CD4-positive, alpha-beta T cell (primary cell): ENCODE measurements at regions not wholly inside any gene's neighbourhood (a gene's known extent, or its start where the extent isn't known, plus 50 kb on each side); places are given as distances from the start of the nearest gene placed in this dataset.

ENCODE experiments used
- ATAC-seq: fragments of 200-7000 bp; cut with Tn5 transposase; one replicate; pipeline ENCODE4 v1.10.0; 2022; ENCODE audit warnings: mild to moderate bottlenecking; ENCODE audit not compliant: poor library complexity
- CTCF ChIA-PET: fragments of 350-600 bp; sonication (Branson Sonifier 250); formaldehyde crosslinking; loops from one replicate; lab custom pipeline; 2021; ENCODE audit warnings: antibody characterized with exemption, inconsistent platforms; lab: Charles Lee
- POLR2A ChIA-PET: fragments of 350-600 bp; sonication (Branson Sonifier 250); formaldehyde crosslinking; loops from one replicate; lab custom pipeline; 2021; ENCODE audit warnings: antibody characterized with exemption, inconsistent platforms; lab: Charles Lee
- DNase-seq, 14 experiments: peaks; one replicate each; pipeline ENCODE4 v3.0.0-alpha.2; 2013 to 2020; ENCODE audit warnings: mixed read lengths in 2 of 14
- H3K27ac ChIP-seq, 2 donors: one replicate each; pipeline versions ENCODE4 v1.5.1 to v1.7.0; 2013; ENCODE audit warnings: low read length in 2 of 2, low read depth in 1 of 2, mild to moderate bottlenecking in 1 of 2
- H3K27me3 ChIP-seq, 2 experiments: 1 replicate in 1 of 2; 2 replicates in 1 of 2; pipeline versions ENCODE4 v1.6.1 to v1.7.0; 2013; ENCODE audit warnings: low read length in 2 of 2, control low read depth in 1 of 2, mild to moderate bottlenecking in 1 of 2, moderate library complexity in 1 of 2; ENCODE audit not compliant: insufficient read depth in 2 of 2, control insufficient read depth in 1 of 2
- H3K36me3 ChIP-seq: one replicate; pipeline ENCODE4 v1.6.1; 2013; ENCODE audit warnings: low read length, control low read depth; ENCODE audit not compliant: insufficient read depth
- H3K4me1 ChIP-seq: one replicate; pipeline ENCODE4 v1.6.1; 2013; ENCODE audit warnings: low read length, control low read depth; ENCODE audit not compliant: insufficient read depth
- H3K4me3 ChIP-seq: one replicate; pipeline ENCODE4 v1.5.1; 2013; ENCODE audit warnings: mild to moderate bottlenecking, low read length, moderate library complexity
- H3K9me3 ChIP-seq, 2 experiments: 1 replicate in 1 of 2; 2 replicates in 1 of 2; pipeline versions ENCODE4 v1.6.1 to v1.7.0; 2013; ENCODE audit warnings: low read length in 2 of 2, mild to moderate bottlenecking in 2 of 2, control low read depth in 1 of 2, moderate library complexity in 1 of 2; ENCODE audit not compliant: control insufficient read depth in 1 of 2, insufficient read depth in 1 of 2
- H3K27ac Mint-ChIP-seq: one replicate; pipeline ENCODE4 v1.8.0; 2020; ENCODE audit warnings: mixed read lengths
- H3K27me3 Mint-ChIP-seq: one replicate; pipeline ENCODE4 v1.8.0; 2021; ENCODE audit warnings: mixed read lengths
- H3K36me3 Mint-ChIP-seq: one replicate; pipeline ENCODE4 v1.8.0; 2021; ENCODE audit warnings: low read depth, mixed read lengths
- H3K4me1 Mint-ChIP-seq: one replicate; pipeline ENCODE4 v1.8.0; 2021; ENCODE audit warnings: low read depth, mixed read lengths
- H3K4me3 Mint-ChIP-seq: one replicate; pipeline ENCODE4 v1.8.0; 2020; ENCODE audit warnings: mild to moderate bottlenecking, mixed read lengths
- H3K9me3 Mint-ChIP-seq: one replicate; pipeline ENCODE4 v1.8.0; 2020; ENCODE audit warnings: mixed read lengths
- CTCF ChIP-seq: fragments of 200-600 bp; IDR thresholded peaks from one replicate; pipeline ENCODE4 v1.8.0; 2022; ENCODE audit warnings: antibody characterized with exemption, mild to moderate bottlenecking
- intact Hi-C, 2 experiments: fragments of 100-400 bp; cut with DNase I in 1 of 2; cut with micrococcal nuclease in 1 of 2; formaldehyde crosslinking; loops; one replicate each; pipeline versions ENCODE4 v1.15.1 to v1.9.0; 2023 to 2025; cut with DNase I, micrococcal nuclease

DNA sequence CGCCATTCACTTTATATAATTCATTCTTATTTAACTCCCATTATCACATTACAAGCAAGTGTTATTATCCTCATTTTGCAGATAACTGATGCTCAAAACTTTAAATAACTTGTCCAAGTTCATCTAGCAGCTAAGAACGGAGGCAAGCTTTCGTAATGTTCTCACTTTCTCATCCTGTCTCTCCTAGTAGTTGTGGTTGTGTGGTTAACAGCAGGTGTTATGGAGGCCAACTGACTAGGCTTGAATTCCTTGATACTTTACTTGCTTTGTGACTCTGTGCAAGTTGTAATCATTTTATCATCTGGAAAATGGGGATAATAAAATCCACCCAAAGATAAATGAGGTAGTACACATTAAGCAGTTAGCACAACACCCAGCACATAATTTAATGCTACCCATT, 109.9 kb upstream of the PTPN13 start:
- no peaks in the 10 kb centered on the region for H3K27me3 Mint-ChIP-seq
- CTCF ChIA-PET, result no interaction called here

GRCh38 chr4:86487738-86488348, 106.3 kb upstream of the PTPN13 start:
- Mint-ChIP-seq H3K36me3 (no peaks in the 10 kb centered on the region), H3K27me3 (no peaks in the 10 kb centered on the region), H3K4me1 (peaks cover 3% of the 10 kb centered on the region), H3K27ac (no peak overlapping the region), H3K9me3 (no peaks in the 10 kb centered on the region), H3K4me3 (no peak overlapping the region)
- ATAC-seq (no peak), DNase-seq (no peak)
- Histone ChIP-seq H3K4me3 (no peak overlapping the region), H3K27me3 (peaks cover 0 to 4% of the 10 kb centered on the region in 2 experiments), H3K27ac (no peak overlapping the region), H3K9me3 (no peaks in the 10 kb centered on the region), H3K36me3 (no peaks in the 10 kb centered on the region), H3K4me1 (no peaks in the 10 kb centered on the region)
- intact Hi-C loops, result no loop called here
- CTCF ChIA-PET, result no interaction called here
- POLR2A ChIA-PET, result no interaction called here
- no peak for TF ChIP-seq CTCF

More for the DNA sequence above, 109.9 kb upstream of the PTPN13 start:
- no peak for ATAC-seq
- Histone ChIP-seq H3K4me3 (no peak overlapping the region), H3K4me1 (no peaks in the 10 kb centered on the region), H3K27ac (no peak overlapping the region), H3K9me3 (no peaks in the 10 kb centered on the region), H3K27me3 (peaks cover 0 to 7% of the 10 kb centered on the region in 2 experiments), H3K36me3 (no peaks in the 10 kb centered on the region)
- H3K36me3 Mint-ChIP-seq, result no peaks in the 10 kb centered on the region
- no peak for TF ChIP-seq CTCF
- H3K4me3 Mint-ChIP-seq, result no peak overlapping the region
- peaks cover 8% of the 10 kb centered on the region for H3K4me1 Mint-ChIP-seq
- POLR2A ChIA-PET, result no interaction called here
- no peak overlapping the region for H3K27ac Mint-ChIP-seq
- DNase-seq, result no peak
- H3K9me3 Mint-ChIP-seq, result no peaks in the 10 kb centered on the region
- intact Hi-C loops, result no loop called here

- CTCF ChIA-PET, result no interaction called here
- no peak overlapping the region for H3K4me3 Mint-ChIP-seq
Observed at GRCh38 chr4:86493460-86493859, 100.7 kb upstream of the PTPN13 start.

More at GRCh38 chr4:86493460-86493859, 100.7 kb upstream of the PTPN13 start:
- no peaks in the 10 kb centered on the region for H3K27me3 ChIP-seq
- no peak overlapping the region for H3K27ac Mint-ChIP-seq
- H3K36me3 ChIP-seq, result no peaks in the 10 kb centered on the region
- POLR2A ChIA-PET, result no interaction called here
- no peaks in the 10 kb centered on the region for H3K4me1 ChIP-seq
- no peak overlapping the region for H3K27ac ChIP-seq
- no peaks in the 10 kb centered on the region for H3K36me3 Mint-ChIP-seq
- H3K9me3 Mint-ChIP-seq, result no peaks in the 10 kb centered on the region
- intact Hi-C loops, result loop anchor here in 1 of 2 experiments (10.0 kb wide), 1 partner anchor 741 kb away; no protein-coding TSS in a partner anchor
- no peaks in the 10 kb centered on the region for H3K27me3 Mint-ChIP-seq
- no peak for DNase-seq
- H3K4me3 ChIP-seq, result no peak overlapping the region
- ATAC-seq, result no peak
- TF ChIP-seq CTCF, result no peak
- no peaks in the 10 kb centered on the region for H3K4me1 Mint-ChIP-seq
- H3K9me3 ChIP-seq, result no peaks in the 10 kb centered on the region
